NT2/D1 (cell line): ENCODE measurements at regions not wholly inside any gene's neighbourhood (a gene's known extent, or its start where the extent isn't known, plus 50 kb on each side); places are given as distances from the start of the nearest gene placed in this dataset.
A peak's percentile ranks its signal among the peaks of the same experiment; 100 is the strongest.
"Not testable (repeated sequence)": the region's sequence is repeated elsewhere in the genome, so short reads cannot be mapped to it uniquely, and the experiment has no call there.

Source experiments
- DNase-seq: peaks from one replicate; pipeline ENCODE4 v3.0.0-alpha.2; 2011; ENCODE audit warnings: low read depth, low spot score
- H3K27me3 ChIP-seq: 2 replicates; pipeline ENCODE4 v1.6.0; 2011; ENCODE audit warnings: mild to moderate bottlenecking; ENCODE audit not compliant: insufficient read length, insufficient read depth
- H3K36me3 ChIP-seq: 2 replicates; pipeline ENCODE4 v1.6.1; 2011; ENCODE audit warnings: mild to moderate bottlenecking, low read length, mixed read lengths; ENCODE audit not compliant: insufficient read depth, insufficient read length
- H3K4me1 ChIP-seq: 2 replicates; pipeline ENCODE4 v1.5.1; 2011; ENCODE audit not compliant: insufficient read depth, insufficient read length
- H3K4me3 ChIP-seq: 2 replicates; pipeline ENCODE4 v1.5.1; 2011; ENCODE audit warnings: low read depth; ENCODE audit not compliant: insufficient read length
- H3K9ac ChIP-seq: 2 replicates; pipeline ENCODE4 v1.6.0; 2011; ENCODE audit warnings: low read depth; ENCODE audit not compliant: insufficient read length
- H3K9me3 ChIP-seq: 2 replicates; pipeline ENCODE4 v1.5.1; 2011; ENCODE audit warnings: mild to moderate bottlenecking, low read length; ENCODE audit not compliant: insufficient read depth
- SUZ12 ChIP-seq: IDR thresholded peaks from 2 replicates; pipeline ENCODE4 v1.6.1; 2011; ENCODE audit not compliant: insufficient read length, insufficient read depth; ENCODE audit errors: extremely low read depth
- YY1 ChIP-seq: IDR thresholded peaks from 2 replicates; pipeline ENCODE4 v1.6.1; 2011; ENCODE audit not compliant: insufficient read length, insufficient read depth
- ZNF274 ChIP-seq: IDR thresholded peaks from 2 replicates; pipeline ENCODE4 v1.6.1; 2011; ENCODE audit warnings: mild to moderate bottlenecking, low read depth, low read length

GRCh38 chr14:53228966-53229365, 75.8 kb upstream of the DDHD1 start:
- no peaks in the 10 kb centered on the region for H3K9me3 ChIP-seq
- no peak overlapping the region for H3K9ac ChIP-seq
- TF ChIP-seq YY1 (no peak), SUZ12 (no peak), ZNF274 (no peak)
- H3K36me3 ChIP-seq = no peaks in the 10 kb centered on the region
- no peak for DNase-seq
- no peak overlapping the region for H3K4me3 ChIP-seq
- H3K4me1 ChIP-seq = no peaks in the 10 kb centered on the region
- H3K27me3 ChIP-seq = no peaks in the 10 kb centered on the region

DNA sequence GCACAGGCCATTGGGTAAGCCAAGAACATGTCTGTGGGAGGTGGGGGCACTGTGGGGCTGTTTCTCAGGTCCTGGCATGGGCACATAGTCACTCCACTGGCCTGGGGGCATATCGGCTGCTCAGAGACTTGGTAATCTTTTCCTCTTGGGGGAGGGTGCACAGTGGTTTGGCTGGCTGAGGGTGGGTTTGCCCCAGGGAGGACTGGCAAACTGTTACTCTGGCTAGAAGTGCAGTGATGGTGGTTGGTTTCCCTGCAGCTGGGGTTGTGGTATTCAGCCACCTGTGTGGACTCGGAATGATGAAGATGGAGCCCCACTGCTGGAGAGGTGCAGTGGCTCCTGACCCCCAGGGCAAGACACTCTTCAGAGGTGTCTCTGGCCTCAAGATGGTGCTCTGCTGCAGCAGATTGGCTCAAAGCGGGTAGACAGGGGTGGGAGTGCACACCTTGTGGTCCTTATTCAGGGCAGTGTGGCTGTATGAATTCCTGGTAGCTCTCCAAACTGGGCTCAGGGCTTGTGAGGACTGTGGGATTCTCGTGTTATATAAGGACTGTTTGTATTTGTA, 74.1 kb upstream of the DDHD1 start:
- Histone ChIP-seq H3K4me1 (no peaks in the 10 kb centered on the region), H3K27me3 (no peaks in the 10 kb centered on the region), H3K36me3 (no peaks in the 10 kb centered on the region), H3K9ac (no peak overlapping the region), H3K9me3 (no peaks in the 10 kb centered on the region), H3K4me3 (no peak overlapping the region)
- no peak for TF ChIP-seq YY1
- TF ChIP-seq SUZ12 = no peak
- no peak for TF ChIP-seq ZNF274
- DNase-seq = no peak

DNA sequence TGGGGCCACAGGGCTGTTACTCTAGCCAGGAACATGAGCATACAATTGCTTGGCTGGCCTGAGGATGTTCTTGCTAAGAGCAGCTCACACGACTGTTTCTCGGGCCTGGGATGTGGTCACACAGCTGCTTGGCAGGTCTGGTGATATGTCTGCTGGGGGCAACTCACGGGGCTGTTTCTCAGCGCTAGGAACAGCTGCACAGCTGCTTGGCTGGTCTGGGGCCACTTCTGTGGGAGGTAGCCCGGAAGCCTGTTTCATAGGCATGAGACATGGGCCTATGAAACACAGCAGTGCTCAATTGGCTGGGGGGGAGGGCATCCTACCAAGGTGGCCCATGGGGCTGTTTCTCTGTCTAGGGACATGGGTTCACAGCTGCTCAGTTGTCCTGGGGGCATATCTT, 73.4 kb upstream of the DDHD1 start:
- Histone ChIP-seq H3K4me1 (no peaks in the 10 kb centered on the region), H3K9ac (no peak overlapping the region)
- no peak for TF ChIP-seq YY1

DNA sequence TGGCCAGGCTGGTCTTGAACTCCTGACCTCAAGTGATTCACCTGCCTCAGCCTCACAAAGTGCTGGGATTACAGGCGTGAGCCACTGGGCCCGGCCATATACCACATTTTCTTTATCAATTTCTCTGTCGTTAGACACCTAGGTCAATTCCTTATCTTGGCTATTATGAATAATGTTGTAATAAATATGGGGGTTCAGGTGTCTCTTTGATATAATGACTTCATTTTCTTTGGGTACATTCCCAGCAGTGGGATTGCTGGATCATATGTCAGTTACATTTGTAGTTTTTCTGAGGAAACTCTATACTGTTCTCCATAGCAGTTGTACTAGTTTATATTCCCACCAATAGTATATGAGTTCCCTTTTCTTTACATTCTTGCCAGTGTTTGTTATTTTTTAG, 67.8 kb upstream of the DDHD1 start:
- no peak overlapping the region for H3K9ac ChIP-seq
- TF ChIP-seq YY1 (no peak), SUZ12 (no peak), ZNF274 (no peak)

More for the DNA sequence above, 73.4 kb upstream of the DDHD1 start:
- Histone ChIP-seq H3K9me3 (no peaks in the 10 kb centered on the region), H3K36me3 (no peaks in the 10 kb centered on the region), H3K27me3 (no peaks in the 10 kb centered on the region), H3K4me3 (no peak overlapping the region)
- no peak for DNase-seq

GRCh38 chr14:53218161-53218560, 65.0 kb upstream of the DDHD1 start:
- TF ChIP-seq YY1 (no peak), ZNF274 (no peak), SUZ12 (no peak)
- Histone ChIP-seq H3K9ac (peak overlapping the region; percentile 64), H3K36me3 (no peaks in the 10 kb centered on the region), H3K27me3 (no peaks in the 10 kb centered on the region), H3K4me1 (no peaks in the 10 kb centered on the region), H3K4me3 (peak overlapping the region; percentile 47), H3K9me3 (no peaks in the 10 kb centered on the region)
- no peak for DNase-seq

More for the DNA sequence above, 67.8 kb upstream of the DDHD1 start:
- no peaks in the 10 kb centered on the region for H3K9me3 ChIP-seq
- H3K4me1 ChIP-seq = no peaks in the 10 kb centered on the region
- no peak for DNase-seq
- H3K27me3 ChIP-seq = no peaks in the 10 kb centered on the region
- H3K36me3 ChIP-seq = no peaks in the 10 kb centered on the region
- H3K4me3 ChIP-seq = no peak overlapping the region

- TF ChIP-seq SUZ12 (no peak), YY1 (no peak), ZNF274 (no peak)
- DNase-seq = peak; percentile 58
These were observed 64.3 kb upstream of the DDHD1 start for GRCh38 chr14:53217316-53217994.

GRCh38 chr14:53216955-53217315, 63.8 kb upstream of the DDHD1 start:
- not testable (repeated sequence) for H3K36me3 ChIP-seq, H3K4me3 ChIP-seq, DNase-seq, H3K4me1 ChIP-seq, H3K27me3 ChIP-seq, H3K9me3 ChIP-seq, H3K9ac ChIP-seq

More at GRCh38 chr14:53217316-53217994, 64.3 kb upstream of the DDHD1 start:
- Histone ChIP-seq H3K36me3 (no peaks in the 10 kb centered on the region), H3K27me3 (no peaks in the 10 kb centered on the region), H3K4me3 (peak overlapping the region; percentile 47), H3K4me1 (no peaks in the 10 kb centered on the region), H3K9me3 (no peaks in the 10 kb centered on the region), H3K9ac (peak overlapping the region; percentile 64)

GRCh38 chr14:53216478-53216877, 63.4 kb upstream of the DDHD1 start:
- not testable (repeated sequence) for H3K9me3 ChIP-seq, H3K9ac ChIP-seq, H3K27me3 ChIP-seq, H3K4me1 ChIP-seq, H3K36me3 ChIP-seq, H3K4me3 ChIP-seq, DNase-seq
